ENCODE measurements at regions not wholly inside any gene's neighbourhood (a gene's known extent, or its start where the extent isn't known, plus 50 kb on each side); places are given as distances from the start of the nearest gene placed in this dataset.
"Not testable (repeated sequence)": the region's sequence is repeated elsewhere in the genome, so short reads cannot be mapped to it uniquely, and the experiment has no call there.

GRCh38 chr3:105284876-105285275 is 81.8 kb upstream of the ALCAM start:
- no peaks in the 10 kb centered on the region for H3K9me3 ChIP-seq (replicated peaks in 1 of 3)
- intact Hi-C loops (cut with DNase I), result no loop called here
- no peaks in the 10 kb centered on the region for H3K27me3 ChIP-seq
- 61 to 71% (median 62%) methylated on average over 2 of the region's 2 CpGs for WGBS, 4 donors
- DNase-seq, result no peak
- TF ChIP-seq, protein P1, sequence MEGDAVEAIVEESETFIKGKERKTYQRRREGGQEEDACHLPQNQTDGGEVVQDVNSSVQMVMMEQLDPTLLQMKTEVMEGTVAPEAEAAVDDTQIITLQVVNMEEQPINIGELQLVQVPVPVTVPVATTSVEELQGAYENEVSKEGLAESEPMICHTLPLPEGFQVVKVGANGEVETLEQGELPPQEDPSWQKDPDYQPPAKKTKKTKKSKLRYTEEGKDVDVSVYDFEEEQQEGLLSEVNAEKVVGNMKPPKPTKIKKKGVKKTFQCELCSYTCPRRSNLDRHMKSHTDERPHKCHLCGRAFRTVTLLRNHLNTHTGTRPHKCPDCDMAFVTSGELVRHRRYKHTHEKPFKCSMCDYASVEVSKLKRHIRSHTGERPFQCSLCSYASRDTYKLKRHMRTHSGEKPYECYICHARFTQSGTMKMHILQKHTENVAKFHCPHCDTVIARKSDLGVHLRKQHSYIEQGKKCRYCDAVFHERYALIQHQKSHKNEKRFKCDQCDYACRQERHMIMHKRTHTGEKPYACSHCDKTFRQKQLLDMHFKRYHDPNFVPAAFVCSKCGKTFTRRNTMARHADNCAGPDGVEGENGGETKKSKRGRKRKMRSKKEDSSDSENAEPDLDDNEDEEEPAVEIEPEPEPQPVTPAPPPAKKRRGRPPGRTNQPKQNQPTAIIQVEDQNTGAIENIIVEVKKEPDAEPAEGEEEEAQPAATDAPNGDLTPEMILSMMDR (IDR thresholded peaks at IDR 0.05), result no peak
- TF ChIP-seq POLR2A (IDR thresholded peaks at IDR 0.05), result no peak
- H3K4me1 ChIP-seq (replicated peaks in 1 of 2), result no peaks in the 10 kb centered on the region
- no peak overlapping the region for H3K4me3 ChIP-seq
- no peak overlapping the region for H3K27ac ChIP-seq
- H3K36me3 ChIP-seq (replicated peaks in 1 of 2), result no peaks in the 10 kb centered on the region

- DNase-seq, result no peak
- Histone ChIP-seq H3K4me3 (no peak overlapping the region), H3K4me1 (replicated peaks in 1 of 2) (no peaks in the 10 kb centered on the region), H3K36me3 (replicated peaks in 1 of 2) (no peaks in the 10 kb centered on the region), H3K27me3 (no peaks in the 10 kb centered on the region), H3K9me3 (replicated peaks in 1 of 3) (no peaks in the 10 kb centered on the region), H3K27ac (no peak overlapping the region)
- no peak for TF ChIP-seq POLR2A (IDR thresholded peaks at IDR 0.05)
- TF ChIP-seq, protein P1 (IDR thresholded peaks at IDR 0.05), result no peak
- intact Hi-C loops (cut with DNase I), result no loop called here
- WGBS, 4 donors, result 73 to 86% (median 80%) methylated on average over 1 of the region's 1 CpG
Observed at GRCh38 chr3:105285653-105286241, 81.0 kb upstream of the ALCAM start.

- Histone ChIP-seq H3K27ac (no peak overlapping the region), H3K27me3 (no peaks in the 10 kb centered on the region), H3K4me3 (no peak overlapping the region), H3K4me1 (replicated peaks in 1 of 2) (no peaks in the 10 kb centered on the region), H3K36me3 (replicated peaks in 1 of 2) (no peaks in the 10 kb centered on the region), H3K9me3 (replicated peaks in 1 of 3) (no peaks in the 10 kb centered on the region)
- 75 to 100% (median 83%) methylated on average over 1 of the region's 1 CpG for WGBS, 4 donors
- intact Hi-C loops (cut with DNase I), result no loop called here
- no peak for TF ChIP-seq POLR2A (IDR thresholded peaks at IDR 0.05)
- TF ChIP-seq, protein P1 (IDR thresholded peaks at IDR 0.05), result no peak
- DNase-seq, result no peak
Observed at GRCh38 chr3:105293441-105293840, 73.3 kb upstream of the ALCAM start.

- 88 to 90% (median 88%) methylated on average over 27 to 28 of the region's 28 CpGs for WGBS, 4 donors
- H3K36me3 ChIP-seq (replicated peaks in 1 of 2); intact Hi-C loops (cut with DNase I); DNase-seq; H3K4me1 ChIP-seq (replicated peaks in 1 of 2); H3K4me3 ChIP-seq; H3K27ac ChIP-seq; H3K9me3 ChIP-seq (replicated peaks in 1 of 3); H3K27me3 ChIP-seq: not testable (repeated sequence)
Observed at GRCh38 chr3:105296182-105296822, 70.4 kb upstream of the ALCAM start.

DNA sequence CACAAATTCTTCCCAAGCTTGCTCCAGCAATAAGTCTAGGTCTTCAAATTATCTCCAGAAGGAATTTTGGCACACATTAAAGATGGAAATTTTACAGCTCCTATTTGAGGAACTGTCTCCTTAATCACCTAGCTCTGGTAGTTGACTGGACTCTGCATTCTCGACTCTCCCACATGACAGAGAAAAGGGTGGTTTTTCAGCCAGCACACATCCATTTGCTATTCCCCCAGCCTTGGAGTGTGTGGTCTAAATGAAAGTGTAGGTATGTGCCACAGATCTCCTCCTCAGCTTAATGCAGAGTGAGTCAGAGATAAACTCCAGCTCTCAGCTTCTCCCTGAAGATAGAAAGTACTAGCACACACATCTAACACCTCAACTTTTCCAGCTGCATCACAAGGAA is 62.2 kb upstream of the ALCAM start:
- Histone ChIP-seq H3K27me3 (no peaks in the 10 kb centered on the region), H3K4me3 (no peak overlapping the region), H3K4me1 (replicated peaks in 1 of 2) (no peaks in the 10 kb centered on the region), H3K9me3 (replicated peaks in 1 of 3) (peaks cover 0 to 18% (median 4%) of the 10 kb centered on the region in 3 donors), H3K36me3 (replicated peaks in 1 of 2) (no peaks in the 10 kb centered on the region), H3K27ac (no peak overlapping the region)
- intact Hi-C loops (cut with DNase I), result no loop called here
- TF ChIP-seq POLR2A (IDR thresholded peaks at IDR 0.05), result no peak
- TF ChIP-seq, protein P1 (IDR thresholded peaks at IDR 0.05), result no peak
- WGBS, 4 donors, result 67 to 79% (median 75%) methylated on average over 1 of the region's 1 CpG
- DNase-seq, result no peak
